Adrenal gland (tissue), 5 donors: ENCODE measurements at regions not wholly inside any gene's neighbourhood (a gene's known extent, or its start where the extent isn't known, plus 50 kb on each side); places are given as distances from the start of the nearest gene placed in this dataset.

Source experiments
- CTCF ChIP-seq, 6 experiments: fragments of 450-650 bp in 4 of 6; fragments of 200-600 bp in 2 of 6; sonication (generic) in 1 of 6; IDR thresholded peaks; 1 replicate in 5 of 6; 2 replicates in 1 of 6; pipeline versions ENCODE4 v1.5.1 to v1.8.0; 2016 to 2021; ENCODE audit warnings: antibody characterized with exemption in 6 of 6, mild to moderate bottlenecking in 2 of 6, moderate library complexity in 1 of 6
- POLR2A ChIP-seq, 2 donors: fragments of 450-650 bp; IDR thresholded peaks; one replicate each; pipeline ENCODE4 v1.6.1; 2017; ENCODE audit warnings: antibody characterized with exemption in 2 of 2, mild to moderate bottlenecking in 2 of 2, moderate library complexity in 1 of 2
- donor health status: DM: no; HTN: no; CAD: no.

GRCh38 chr6:92826633-92827032 is 592.7 kb downstream of the EPHA7 start:
- no peak for TF ChIP-seq CTCF (IDR thresholded peaks at IDR 0.05)
- no peak for TF ChIP-seq POLR2A (IDR thresholded peaks at IDR 0.05)
